HG03521 (cell line): ENCODE measurements at regions not wholly inside any gene's neighbourhood (a gene's known extent, or its start where the extent isn't known, plus 50 kb on each side); places are given as distances from the start of the nearest gene placed in this dataset.

Source experiments
- ATAC-seq: cut with Tn5 transposase; IDR thresholded peaks from one replicate; pipeline ENCODE4 v1.9.1; 2021; ENCODE audit warnings: mild to moderate bottlenecking, moderate library complexity; ENCODE audit not compliant: unreplicated experiment

DNA sequence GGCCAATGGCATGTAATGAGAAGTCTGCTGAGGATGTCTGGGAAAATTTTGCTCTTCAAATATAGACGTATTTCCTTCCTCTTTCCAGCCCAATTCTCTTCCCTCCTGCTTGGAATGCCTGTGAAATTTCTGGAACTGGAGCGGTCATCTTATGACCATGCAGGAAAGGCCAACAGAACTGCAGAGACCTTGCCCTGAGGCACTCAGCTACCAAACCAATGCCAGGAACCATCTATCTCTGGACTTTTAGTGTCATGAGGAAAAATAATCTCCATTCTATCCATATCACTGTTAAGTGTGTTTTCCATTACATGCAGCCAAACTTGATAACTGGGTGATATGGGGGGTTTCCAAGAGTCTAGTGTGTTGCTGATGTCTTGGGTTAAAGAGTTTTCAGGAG, 363.7 kb downstream of the SLC4A3 start:
- ATAC-seq: no peak

DNA sequence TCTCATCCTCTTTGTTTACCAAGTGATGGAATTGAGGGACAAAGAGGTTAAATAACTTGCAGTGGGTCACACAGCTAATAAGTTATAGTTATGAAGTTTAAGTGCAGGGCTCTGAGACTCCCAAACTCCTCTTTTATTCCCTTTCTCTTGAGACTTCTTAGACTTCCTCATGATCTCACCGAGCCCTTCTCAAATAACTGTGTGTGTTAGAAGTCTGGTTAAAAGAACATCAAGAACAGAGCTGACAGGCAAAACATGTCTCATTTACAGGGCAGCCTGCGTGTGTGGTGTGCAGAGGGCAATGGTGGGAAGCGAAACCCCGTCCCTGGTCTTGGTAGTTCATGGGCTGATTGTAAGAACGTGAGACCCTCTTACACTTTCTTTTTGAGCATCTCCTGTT, 368.0 kb downstream of the SLC4A3 start:
- ATAC-seq: no peak

DNA sequence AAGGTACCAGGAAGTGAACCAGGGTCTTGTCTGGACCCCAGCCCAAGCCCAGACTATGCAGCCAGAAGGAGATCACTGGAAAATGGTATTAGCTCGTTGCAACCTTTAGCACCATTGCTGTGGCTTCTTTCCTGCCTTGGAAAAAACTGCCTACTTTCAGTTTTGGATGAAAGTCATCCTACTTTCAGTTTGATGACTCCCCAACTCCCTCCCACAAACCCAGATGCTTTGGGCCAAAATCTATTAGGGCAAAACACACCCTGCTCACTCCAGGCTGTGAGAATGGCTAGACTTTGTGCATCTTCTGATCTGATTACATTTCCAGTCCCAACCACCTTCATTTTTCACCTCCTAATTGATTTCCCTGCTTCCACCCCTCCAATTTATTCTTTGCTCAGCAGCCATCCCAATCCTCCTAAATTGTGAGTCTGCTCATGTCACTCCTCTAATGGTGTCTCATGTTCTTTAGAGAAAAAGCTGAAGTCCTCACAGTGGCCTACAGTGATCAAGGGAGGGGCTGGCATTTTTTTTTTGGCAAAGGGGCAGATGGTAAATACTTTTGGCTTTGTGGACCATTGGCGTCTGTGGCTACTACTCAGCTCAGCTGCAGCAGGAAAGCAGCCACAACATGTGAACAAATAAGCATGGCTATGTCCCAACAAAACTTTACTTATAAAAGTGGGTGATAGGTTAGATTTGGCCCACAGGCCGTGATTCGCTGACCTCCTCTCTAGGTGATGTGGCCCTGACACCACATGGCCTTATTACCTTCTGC, 368.7 kb downstream of the SLC4A3 start:
- ATAC-seq: no peak

DNA sequence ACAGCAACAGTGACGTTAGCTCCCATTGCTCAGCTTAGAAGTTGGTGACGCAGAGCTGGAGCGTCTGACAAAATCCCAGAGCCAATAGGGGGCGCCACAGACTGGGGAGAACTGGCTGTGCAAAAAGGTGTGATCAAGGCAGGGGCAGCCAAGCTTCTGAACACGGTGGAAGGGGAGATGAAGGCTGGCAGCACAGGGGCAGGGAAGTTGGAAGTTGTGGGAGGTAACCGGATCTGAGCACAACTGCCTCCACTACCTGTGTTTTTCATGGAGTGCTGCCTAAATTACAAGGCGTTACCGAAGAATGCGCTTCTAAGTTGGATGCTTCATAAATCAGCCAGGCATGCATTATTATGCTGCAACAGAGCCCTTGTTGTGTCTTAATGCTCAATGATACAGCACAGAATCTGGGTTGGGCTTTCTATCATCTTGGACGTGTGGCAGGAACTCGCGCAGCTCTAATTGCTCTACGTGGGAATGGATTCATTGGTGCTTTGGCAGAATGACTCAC, 370.0 kb downstream of the SLC4A3 start:
- no peak for ATAC-seq

DNA sequence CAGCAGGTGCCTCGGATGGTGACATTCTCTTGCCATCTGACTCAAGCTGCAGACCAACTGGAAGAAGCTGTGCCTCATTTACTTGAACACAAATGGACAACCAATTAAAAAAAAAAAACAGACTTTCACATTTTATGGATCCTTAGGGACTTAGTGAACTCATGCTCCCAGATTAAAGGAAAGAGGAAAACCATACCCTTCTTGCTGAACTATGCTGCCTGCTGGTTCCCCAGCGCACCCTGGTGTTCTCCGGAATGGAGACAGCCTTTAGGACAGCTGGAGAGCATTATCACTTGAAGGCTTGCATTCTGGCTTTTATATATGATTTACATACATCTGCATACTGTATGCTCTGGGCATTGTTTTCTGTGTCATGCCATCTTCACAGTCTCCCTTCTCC, 370.7 kb downstream of the SLC4A3 start:
- no peak for ATAC-seq

DNA sequence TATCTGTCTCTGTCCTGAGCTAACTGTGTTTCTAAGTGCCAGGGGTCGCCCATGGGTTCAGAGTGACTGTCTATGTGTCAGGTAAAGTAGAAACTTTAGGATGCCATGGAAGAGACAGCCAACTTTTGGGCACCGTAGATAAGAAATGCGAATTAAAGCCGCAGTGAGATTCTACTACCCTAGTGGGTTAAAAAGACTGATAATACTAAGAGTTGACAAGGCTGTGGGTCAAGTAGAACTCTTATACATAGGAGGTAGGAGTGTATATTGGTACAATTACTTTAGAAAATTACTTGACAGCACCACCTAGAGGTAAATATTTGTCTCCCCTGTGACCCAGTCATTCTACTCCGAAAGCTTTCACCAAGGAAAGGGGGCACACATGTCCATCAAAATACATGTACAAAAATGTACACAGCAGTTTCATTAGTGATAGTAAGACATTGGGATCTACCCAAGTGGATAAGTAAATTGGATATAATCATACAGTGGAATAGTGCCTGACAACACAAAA, 371.3 kb downstream of the SLC4A3 start:
- ATAC-seq: no peak

DNA sequence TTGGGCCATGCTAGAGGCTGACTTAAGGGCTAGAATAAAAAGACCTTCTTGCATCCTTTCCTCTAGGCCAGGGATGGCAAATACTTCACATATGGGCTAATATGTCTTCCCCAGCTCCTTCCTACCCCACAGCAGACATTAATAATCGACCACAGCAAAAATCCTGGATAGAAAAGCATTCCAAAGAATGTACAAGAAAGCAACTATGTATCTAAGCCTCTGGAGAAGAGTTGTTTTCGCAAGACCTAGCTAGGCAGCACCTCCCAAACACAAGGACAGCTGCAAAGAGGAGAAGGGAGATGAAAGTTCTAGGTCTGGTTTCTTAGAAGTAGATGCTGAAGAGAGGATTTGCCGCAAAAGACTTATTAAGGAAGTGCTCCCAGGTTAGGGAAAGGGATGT, 372.6 kb downstream of the SLC4A3 start:
- ATAC-seq: no peak

DNA sequence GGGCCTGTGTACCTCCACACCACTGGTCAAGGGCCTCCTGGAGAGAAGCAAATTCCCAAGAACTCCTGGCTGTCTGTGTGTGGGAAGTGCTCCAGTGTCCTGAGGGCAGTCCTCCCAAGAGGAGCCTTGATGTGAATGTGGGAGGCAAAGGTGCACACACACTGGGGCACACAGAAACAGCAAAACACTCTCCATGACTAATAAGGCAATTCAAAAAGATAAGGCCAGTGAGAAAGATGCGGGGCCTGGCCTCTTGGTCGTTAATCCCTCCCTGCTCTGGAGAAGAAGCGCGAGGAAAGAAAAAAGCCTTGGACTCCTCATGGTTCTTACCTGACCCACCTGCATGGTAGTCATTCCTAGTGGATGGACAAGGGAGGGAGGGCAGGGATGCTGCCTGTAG, 373.2 kb downstream of the SLC4A3 start:
- no peak for ATAC-seq

DNA sequence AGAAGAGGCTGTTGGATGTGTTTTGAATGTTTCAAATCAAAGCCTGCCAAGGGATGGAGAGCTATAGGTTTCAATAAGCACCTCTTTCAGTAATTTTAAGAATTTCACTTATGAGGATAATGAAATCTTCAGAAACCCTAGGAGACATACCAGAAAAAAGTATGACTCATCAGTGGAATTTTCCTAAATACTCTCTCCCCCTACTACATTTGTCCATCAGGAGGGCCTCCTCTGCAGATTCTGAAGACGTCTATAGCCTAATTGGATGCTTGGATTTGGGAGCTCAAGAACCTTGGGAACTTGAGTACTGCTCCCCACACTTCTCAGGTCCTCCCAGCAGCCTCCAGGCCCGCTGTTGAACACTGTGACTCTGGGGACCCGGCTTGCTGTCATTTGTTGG, 374.3 kb downstream of the SLC4A3 start:
- no peak for ATAC-seq

DNA sequence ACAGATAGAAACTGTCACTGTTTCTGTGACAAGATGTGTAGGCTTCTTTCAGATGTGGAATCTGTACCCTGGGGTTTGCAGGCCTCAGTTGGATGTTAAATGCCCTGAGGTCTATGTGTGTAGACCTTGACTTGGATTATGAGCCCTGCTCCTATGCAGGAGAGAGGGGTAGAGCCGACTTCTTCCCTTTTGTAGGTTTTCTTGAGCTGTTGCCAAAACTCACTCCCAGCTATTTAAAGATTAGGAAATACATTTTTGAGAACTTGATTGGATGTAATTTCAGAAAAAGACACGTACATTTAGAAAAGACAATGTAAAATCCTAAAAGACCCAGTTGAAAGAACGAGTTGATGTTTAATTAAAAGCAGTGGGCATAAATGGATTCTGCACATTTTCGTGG, 374.8 kb downstream of the SLC4A3 start:
- ATAC-seq: no peak

DNA sequence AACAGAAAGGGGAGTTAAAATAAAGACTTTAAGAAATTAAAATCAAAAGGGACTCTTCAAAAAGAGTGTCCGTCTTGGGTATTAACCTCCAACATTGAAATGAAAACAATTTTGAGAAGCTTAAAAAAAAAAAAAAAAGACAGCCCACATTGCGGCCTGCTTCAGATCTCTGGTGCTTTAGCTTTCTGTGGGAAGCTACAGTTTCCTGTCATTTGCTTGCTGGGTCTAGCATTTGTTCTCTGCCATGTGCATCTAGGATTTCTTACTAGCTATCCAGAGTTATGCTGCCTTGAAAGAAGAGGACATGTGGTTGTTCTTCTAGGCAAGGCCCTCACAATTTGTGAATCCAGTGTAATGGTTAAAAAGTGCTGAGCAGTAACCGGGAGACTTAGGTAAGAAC, 375.3 kb downstream of the SLC4A3 start:
- ATAC-seq: no peak

DNA sequence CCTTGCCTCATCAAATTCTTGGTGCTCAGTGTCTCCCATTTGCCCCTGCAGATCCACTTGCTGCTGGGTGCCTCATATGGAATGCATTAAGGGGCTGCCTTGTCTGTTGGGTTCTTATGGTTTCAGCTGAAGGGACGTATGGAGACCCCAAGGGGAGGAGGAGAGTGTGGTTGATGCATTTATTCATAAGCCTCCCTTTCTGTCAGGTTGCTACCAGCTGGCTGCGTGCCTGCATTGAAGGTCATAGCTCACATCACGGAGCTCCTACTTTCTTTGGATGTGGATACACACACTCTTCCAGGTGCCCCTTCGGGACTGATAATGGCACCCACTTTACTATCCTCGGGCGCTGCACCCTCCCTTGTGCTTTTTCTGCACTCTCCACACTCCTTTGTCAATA, 377.9 kb downstream of the SLC4A3 start:
- no peak for ATAC-seq

DNA sequence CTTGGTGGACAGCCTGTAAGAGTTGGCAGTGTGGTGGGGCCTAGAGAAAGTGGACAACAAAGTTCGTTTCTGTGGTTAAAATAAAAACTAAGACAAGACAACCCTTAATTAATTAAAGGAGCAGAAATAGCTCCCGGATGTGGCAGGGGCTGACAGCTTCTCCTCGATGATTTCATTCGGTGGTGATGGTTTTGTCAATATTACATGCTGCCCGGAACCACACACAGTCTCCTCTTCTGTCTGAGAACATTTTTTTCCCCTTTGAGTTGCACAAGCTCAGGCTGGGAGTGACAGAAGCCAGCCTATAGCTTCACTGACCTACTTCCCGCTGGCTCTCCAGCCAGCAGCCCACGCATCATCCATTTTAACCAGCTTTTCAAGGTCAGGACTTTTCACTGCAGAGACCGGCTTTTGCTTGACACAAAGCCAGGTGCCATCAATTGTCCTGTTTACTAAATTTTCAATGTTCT, 378.8 kb downstream of the SLC4A3 start:
- no peak for ATAC-seq

DNA sequence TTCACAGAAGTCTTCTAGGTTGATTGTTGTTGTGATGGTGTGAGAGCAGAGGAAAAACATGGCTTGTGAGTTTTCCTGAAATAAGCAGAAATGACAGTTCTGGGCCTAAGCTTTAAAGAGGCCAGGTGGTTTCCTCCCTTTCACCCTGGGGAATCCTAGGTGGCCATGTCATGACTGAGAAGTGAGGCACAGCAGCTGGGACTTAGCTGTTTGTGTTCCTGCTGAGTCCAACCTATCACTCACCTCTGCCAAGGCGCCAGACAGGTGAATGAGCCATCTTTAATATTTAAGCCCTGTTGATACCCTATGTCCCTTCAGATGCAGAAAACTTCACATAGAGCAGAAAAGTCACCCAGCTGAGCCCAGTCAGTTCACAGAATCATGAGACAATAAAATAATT, 384.4 kb downstream of the SLC4A3 start:
- ATAC-seq: no peak

DNA sequence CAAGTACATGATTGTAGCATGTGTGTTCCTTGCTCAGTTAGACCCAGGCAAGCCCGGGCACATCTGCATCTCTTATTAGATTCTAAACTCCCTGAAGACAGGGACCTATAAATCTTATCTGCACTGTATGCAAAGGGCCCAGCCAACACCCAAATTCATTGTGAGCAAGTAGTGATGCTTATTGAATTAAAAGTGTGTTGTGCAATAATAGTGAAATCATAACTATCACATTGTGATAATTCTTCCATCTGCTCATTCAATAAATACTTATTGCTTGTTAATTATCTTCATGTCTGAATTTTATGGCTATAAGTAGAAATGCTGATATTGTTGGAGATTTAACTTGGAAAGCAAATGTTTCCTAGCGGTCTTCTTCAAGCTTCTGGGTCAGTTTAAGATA, 387.5 kb downstream of the SLC4A3 start:
- ATAC-seq: no peak

DNA sequence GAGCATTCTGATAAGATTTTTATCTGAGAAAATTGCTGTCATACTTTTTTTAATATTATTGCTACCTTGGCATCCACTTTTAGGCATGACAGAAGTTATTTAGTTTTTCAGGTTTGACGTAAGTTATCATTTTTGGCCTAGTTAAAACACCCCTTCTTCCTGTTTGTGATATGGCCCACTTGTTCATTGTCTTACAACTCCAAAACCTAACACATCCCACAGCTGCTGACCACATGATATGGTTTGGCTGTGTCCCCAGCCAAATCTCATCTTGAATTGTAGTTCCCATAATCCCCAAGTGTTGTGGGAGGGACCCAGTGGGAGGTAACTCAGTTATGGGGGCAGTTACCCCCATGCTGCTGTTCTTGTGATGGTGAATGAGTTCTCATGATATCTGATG, 388.1 kb downstream of the SLC4A3 start:
- no peak for ATAC-seq

DNA sequence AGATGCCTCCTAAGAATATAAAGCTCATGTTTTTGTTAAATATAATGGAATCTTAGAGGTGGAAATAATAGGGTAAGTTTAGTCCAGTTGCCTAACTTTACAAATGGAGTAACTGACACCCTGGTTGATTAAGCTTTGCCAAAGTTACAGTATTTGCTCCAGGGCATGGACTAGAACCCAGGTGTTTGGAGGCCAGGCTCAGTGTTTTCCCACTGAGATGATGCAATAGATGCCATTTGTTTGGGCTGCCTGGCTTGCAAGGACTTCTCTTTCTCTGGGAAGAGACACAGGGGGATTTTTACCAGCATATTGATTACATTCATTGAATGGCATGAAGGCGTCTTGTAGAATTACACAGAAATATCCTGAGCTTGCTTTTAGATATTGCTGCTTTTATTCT, 397.8 kb downstream of the SLC4A3 start:
- no peak for ATAC-seq

DNA sequence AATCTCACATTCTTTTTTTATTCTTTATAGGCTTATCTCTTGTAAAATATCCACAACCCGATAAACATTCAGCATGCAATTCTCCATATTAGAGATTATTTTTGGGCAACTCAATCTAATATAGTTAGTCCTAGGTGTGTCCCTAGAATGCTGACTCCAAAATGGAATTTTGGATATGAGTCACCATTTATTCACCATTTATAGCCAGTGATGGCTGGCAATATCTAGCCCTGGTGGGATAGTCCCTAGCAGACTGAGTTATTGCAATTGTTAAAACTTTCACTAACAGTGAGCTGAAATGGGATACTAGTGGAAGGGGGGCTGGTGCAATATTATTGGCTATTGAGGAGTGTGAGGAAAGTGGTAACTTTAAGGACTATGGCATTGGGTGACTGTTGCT, 401.6 kb downstream of the SLC4A3 start:
- no peak for ATAC-seq

DNA sequence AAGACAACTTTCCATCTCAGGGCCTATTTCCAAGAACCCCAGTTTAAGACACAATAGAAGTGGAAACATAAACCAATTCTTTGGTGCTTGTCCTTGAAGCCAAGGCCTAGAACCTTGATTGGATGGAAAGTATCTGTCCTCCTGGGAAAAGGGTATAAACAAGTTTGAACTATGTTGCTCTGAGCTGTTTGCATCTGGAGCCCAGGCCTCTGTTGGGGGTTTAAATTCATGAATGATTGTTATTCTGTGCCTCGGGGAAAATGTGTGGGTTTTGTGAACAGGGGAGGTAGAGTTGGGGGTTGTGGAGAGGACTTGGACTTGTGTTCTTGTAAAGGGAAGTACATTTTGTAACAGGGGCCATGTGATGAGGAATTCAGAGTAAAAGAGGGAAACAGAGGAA, 406.1 kb downstream of the SLC4A3 start:
- no peak for ATAC-seq

DNA sequence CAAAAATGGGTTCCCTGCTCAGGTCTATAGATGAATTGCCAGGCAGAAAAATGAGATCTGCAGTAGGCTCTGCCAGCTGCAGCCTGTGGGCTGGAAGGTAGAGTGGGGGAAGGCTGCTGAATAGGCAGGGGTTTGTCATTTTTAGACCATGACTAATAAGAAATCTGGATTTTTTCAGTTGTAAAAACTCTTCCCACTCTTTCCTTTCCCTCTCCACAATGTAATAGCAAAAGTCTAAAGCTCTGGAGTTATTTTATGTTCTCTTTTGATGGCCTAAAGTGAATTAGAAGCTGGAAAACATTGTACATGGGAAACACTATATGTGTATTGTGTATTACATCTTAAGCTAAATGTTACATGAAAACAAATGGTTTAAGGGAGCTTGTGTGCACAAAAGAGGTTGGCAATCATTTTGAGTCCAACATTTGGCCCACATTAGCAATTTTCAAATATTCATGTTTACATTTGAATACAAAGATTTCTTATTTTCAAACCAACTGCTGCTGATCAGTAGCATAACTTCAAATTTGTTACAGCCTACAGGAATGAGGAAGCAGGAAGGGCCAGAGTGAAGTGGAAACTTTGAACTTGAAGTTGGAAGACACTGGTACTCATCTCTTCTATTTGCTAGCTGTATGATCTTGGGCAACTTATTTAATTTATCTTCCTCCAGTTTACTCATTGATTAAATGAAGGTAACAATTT, 407.1 kb downstream of the SLC4A3 start:
- no peak for ATAC-seq

DNA sequence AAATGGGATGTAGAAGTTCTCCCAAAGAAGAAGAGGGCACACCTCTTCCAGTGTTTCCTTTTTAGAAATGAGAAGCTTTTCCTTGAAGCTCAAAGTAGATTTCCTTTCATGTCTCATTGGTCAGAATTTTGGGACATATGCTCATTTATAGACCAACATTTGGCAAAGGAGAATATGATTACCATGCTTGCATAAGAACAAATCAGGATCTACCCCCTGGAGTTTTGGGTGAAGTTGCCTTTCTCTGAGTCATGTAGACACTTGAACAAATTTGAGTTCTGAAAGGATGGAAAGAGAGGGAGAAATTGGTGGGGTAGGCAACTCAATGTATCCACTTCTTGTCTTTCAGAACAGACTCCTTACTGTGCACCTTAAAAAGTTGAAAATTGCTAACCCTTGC, 409.0 kb downstream of the SLC4A3 start:
- no peak for ATAC-seq

DNA sequence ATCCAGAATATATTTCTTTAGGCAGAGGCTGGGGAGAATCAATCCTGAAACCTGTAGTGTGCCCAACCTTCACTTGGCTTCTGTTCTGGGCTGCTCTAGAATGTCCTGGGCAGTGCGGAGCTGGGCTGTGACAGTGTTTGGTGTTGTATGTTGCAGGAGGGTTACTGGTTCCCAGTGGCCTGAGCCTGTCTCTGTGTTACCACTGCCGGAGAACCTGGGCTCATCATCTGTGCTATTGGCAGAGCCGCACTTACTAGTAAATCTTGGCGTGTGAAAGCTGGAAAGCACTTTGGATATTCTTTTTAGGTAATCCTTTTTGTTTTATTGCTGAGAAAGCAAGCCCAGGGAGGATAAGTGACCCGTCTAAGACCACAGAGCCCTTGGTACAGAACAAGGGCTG, 412.9 kb downstream of the SLC4A3 start:
- ATAC-seq: no peak
